ENCODE measurements at regions not wholly inside any gene's neighbourhood (a gene's known extent, or its start where the extent isn't known, plus 50 kb on each side); places are given as distances from the start of the nearest gene placed in this dataset.

- no peak for TF ChIP-seq EP300 (IDR thresholded peaks at IDR 0.05)
- TF ChIP-seq CTCF (IDR thresholded peaks at IDR 0.05): no peak
- no peak for TF ChIP-seq POLR2AphosphoS5 (IDR thresholded peaks at IDR 0.05)
These were observed 497.5 kb downstream of the SOX6 start for GRCh38 chr11:15858881-15859280.
